AG04450 (cell line): ENCODE measurements at regions not wholly inside any gene's neighbourhood (a gene's known extent, or its start where the extent isn't known, plus 50 kb on each side); places are given as distances from the start of the nearest gene placed in this dataset.
"Not testable (repeated sequence)": the region's sequence is repeated elsewhere in the genome, so short reads cannot be mapped to it uniquely, and the experiment has no call there.

Experiments used
- CTCF ChIA-PET: fragments of 300-600, 350-600 bp; formaldehyde crosslinking; extraction: SDS; loops from one replicate; lab custom pipeline; 2022; ENCODE audit warnings: antibody characterized with exemption, inconsistent platforms; lab: Charles Lee
- POLR2A ChIA-PET: fragments of 350-600 bp; formaldehyde crosslinking; extraction: SDS; loops from one replicate; lab custom pipeline; 2021; ENCODE audit warnings: antibody characterized with exemption, inconsistent platforms; lab: Yijun Ruan, JAX
- DNase-seq: peaks from one replicate; pipeline ENCODE4 v3.0.0-alpha.2; 2011; ENCODE audit warnings: low read depth, low spot score
- H3K27ac ChIP-seq: one replicate; pipeline ENCODE4 v1.5.1; 2012; ENCODE audit warnings: low read depth, low read length, control low read depth
- H3K27me3 ChIP-seq: one replicate; pipeline ENCODE4 v1.6.0; 2012; ENCODE audit warnings: low read length; ENCODE audit not compliant: control insufficient read depth, insufficient read depth
- H3K4me3 ChIP-seq: 2 replicates; pipeline ENCODE4 v1.5.1; 2011; ENCODE audit warnings: mild to moderate bottlenecking, low read depth, low read length, control low read depth
- H3K9me3 ChIP-seq: 2 replicates; pipeline ENCODE4 v1.5.1; 2012; ENCODE audit warnings: low read length; ENCODE audit not compliant: control insufficient read depth, insufficient read depth
- TF ChIP-seq, protein P1 (sequence below): IDR thresholded peaks from 2 replicates; pipeline ENCODE4 v1.5.1; 2011; ENCODE audit warnings: low read depth, low read length, control low read depth, inconsistent platforms

DNA sequence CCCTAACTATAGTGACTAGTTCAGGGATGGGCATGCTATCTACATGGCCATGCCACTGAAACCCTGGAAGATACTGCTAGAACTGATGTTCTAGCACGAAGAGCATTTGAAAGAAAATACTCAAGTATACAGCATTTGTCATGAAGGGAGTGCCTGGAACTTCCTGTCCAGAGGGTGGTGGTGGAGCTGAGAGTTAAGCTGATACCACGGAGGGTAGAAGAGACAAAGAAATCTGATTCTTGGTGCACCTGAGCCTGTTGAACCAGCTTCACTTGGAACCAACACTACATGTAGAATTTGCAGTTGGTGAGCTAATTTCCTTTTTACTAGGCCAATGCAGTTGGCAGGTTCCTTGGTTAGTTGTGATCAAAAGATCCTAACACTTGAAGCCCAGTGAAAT lies 116.4 kb downstream of the CCNG2 start:
- ChIA-PET CTCF (no interaction called here), POLR2A (no interaction called here)
- H3K9me3 ChIP-seq = no peaks in the 10 kb centered on the region
- H3K27ac ChIP-seq = no peak overlapping the region
- no peak overlapping the region for H3K4me3 ChIP-seq
- no peak for DNase-seq
- TF ChIP-seq, protein P1, sequence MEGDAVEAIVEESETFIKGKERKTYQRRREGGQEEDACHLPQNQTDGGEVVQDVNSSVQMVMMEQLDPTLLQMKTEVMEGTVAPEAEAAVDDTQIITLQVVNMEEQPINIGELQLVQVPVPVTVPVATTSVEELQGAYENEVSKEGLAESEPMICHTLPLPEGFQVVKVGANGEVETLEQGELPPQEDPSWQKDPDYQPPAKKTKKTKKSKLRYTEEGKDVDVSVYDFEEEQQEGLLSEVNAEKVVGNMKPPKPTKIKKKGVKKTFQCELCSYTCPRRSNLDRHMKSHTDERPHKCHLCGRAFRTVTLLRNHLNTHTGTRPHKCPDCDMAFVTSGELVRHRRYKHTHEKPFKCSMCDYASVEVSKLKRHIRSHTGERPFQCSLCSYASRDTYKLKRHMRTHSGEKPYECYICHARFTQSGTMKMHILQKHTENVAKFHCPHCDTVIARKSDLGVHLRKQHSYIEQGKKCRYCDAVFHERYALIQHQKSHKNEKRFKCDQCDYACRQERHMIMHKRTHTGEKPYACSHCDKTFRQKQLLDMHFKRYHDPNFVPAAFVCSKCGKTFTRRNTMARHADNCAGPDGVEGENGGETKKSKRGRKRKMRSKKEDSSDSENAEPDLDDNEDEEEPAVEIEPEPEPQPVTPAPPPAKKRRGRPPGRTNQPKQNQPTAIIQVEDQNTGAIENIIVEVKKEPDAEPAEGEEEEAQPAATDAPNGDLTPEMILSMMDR = no peak
- H3K27me3 ChIP-seq = peaks cover 1% of the 10 kb centered on the region

GRCh38 chr4:77279114-77279513 lies 122.1 kb downstream of the CCNG2 start:
- H3K27ac ChIP-seq, H3K9me3 ChIP-seq, POLR2A ChIA-PET, CTCF ChIA-PET, H3K27me3 ChIP-seq, DNase-seq, H3K4me3 ChIP-seq: not testable (repeated sequence)

GRCh38 chr4:77282305-77282704 lies 125.3 kb downstream of the CCNG2 start:
- Histone ChIP-seq H3K9me3 (no peaks in the 10 kb centered on the region), H3K4me3 (no peak overlapping the region), H3K27me3 (peaks cover 4% of the 10 kb centered on the region), H3K27ac (no peak overlapping the region)
- ChIA-PET CTCF (no interaction called here), POLR2A (no interaction called here)
- DNase-seq = no peak
- TF ChIP-seq, protein P1 = no peak

DNA sequence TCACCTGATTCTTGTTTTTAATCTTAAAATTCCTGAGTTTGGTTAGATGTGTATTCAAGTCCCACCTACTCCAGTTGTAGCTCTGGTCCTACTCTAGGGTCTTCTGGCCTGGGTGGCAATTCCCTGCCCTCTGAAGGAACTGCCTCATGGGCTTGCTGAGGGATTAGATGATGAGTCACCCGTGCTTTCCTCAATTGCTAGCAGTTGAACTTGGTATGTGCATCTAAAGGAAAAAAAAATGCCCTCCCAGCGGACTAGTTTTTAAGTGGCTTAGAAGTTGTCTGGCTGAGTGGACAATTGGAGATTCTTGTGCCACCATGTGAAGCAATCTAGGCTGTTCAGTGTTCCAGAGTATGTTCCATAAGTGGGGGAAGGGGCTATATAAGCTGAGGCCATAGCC lies 127.0 kb downstream of the CCNG2 start:
- ChIA-PET POLR2A (no interaction called here), CTCF (no interaction called here)
- Histone ChIP-seq H3K27me3 (peaks cover 4% of the 10 kb centered on the region), H3K4me3 (no peak overlapping the region), H3K27ac (no peak overlapping the region), H3K9me3 (no peaks in the 10 kb centered on the region)
- no peak for DNase-seq
- TF ChIP-seq, protein P1 = no peak

- Histone ChIP-seq H3K27ac (no peak overlapping the region), H3K27me3 (peaks cover 4% of the 10 kb centered on the region), H3K9me3 (no peaks in the 10 kb centered on the region), H3K4me3 (no peak overlapping the region)
- ChIA-PET POLR2A (no interaction called here), CTCF (no interaction called here)
- no peak for DNase-seq
- TF ChIP-seq, protein P1 = no peak
Observed at GRCh38 chr4:77286906-77287305, 129.9 kb downstream of the CCNG2 start.

DNA sequence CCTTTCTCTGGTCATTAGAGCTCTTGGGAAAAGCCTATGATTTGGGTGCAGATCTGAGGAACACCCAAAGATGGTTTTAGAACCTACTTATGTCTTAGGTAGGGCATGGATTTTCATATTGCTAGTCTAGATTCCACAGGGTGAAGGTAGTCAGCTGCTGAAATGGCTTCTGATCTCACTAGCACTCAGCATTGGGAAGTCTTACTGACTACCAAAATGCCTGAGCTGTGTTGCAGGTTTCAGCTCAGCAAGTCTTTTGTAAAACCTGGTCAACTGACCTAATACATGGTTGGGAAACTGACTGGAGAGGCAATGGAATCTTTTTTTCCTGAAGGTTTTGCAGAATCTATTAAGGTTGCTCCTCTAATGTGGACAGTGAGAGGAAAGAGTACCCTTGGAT lies 136.4 kb downstream of the CCNG2 start:
- POLR2A ChIA-PET = no interaction called here
- DNase-seq = no peak
- CTCF ChIA-PET = no interaction called here
- Histone ChIP-seq H3K27me3 (no peaks in the 10 kb centered on the region), H3K27ac (no peak overlapping the region), H3K9me3 (no peaks in the 10 kb centered on the region), H3K4me3 (no peak overlapping the region)
- TF ChIP-seq, protein P1 = no peak

- CTCF ChIA-PET, DNase-seq, H3K27ac ChIP-seq, H3K4me3 ChIP-seq, H3K27me3 ChIP-seq, POLR2A ChIA-PET, H3K9me3 ChIP-seq: not testable (repeated sequence)
Observed at GRCh38 chr4:77300996-77301395, 144.0 kb downstream of the CCNG2 start.
